ENCODE measurements at regions not wholly inside any gene's neighbourhood (a gene's known extent, or its start where the extent isn't known, plus 50 kb on each side); places are given as distances from the start of the nearest gene placed in this dataset.
"Not testable (repeated sequence)": the region's sequence is repeated elsewhere in the genome, so short reads cannot be mapped to it uniquely, and the experiment has no call there.

- ATAC-seq (no peak), DNase-seq (ENCODE audit: low spot score in 2 of 2) (peak in 1 of 2 donors; percentile 26)
- no peaks in the 10 kb centered on the region for H3K9me3 Mint-ChIP-seq
- no peaks in the 10 kb centered on the region for H3K36me3 Mint-ChIP-seq
- H3K27ac Mint-ChIP-seq = no peak overlapping the region
These were observed 90.0 kb upstream of the HS6ST1 start for GRCh38 chr2:128408349-128409305.

GRCh38 chr2:128409326-128410034 lies 90.8 kb upstream of the HS6ST1 start:
- Mint-ChIP-seq H3K9me3 (no peaks in the 10 kb centered on the region), H3K36me3 (no peaks in the 10 kb centered on the region), H3K27ac (no peak overlapping the region)
- ATAC-seq (no peak), DNase-seq (ENCODE audit: low spot score in 2 of 2) (peak in 1 of 2 donors; percentile 28)

- H3K9me3 Mint-ChIP-seq = no peaks in the 10 kb centered on the region
- H3K36me3 Mint-ChIP-seq = no peaks in the 10 kb centered on the region
- H3K27ac Mint-ChIP-seq = no peak overlapping the region
- peak in 1 of 2 donors; percentile 37 for DNase-seq (ENCODE audit: low spot score in 2 of 2)
- no peak for ATAC-seq
These were observed 91.5 kb upstream of the HS6ST1 start for GRCh38 chr2:128410035-128410757.

- ATAC-seq (no peak), DNase-seq (ENCODE audit: low spot score in 2 of 2) (peak in 1 of 2 donors; percentile 20)
- no peak overlapping the region for H3K27ac Mint-ChIP-seq
- H3K9me3 Mint-ChIP-seq = no peaks in the 10 kb centered on the region
- H3K36me3 Mint-ChIP-seq = no peaks in the 10 kb centered on the region
These were observed 92.1 kb upstream of the HS6ST1 start for GRCh38 chr2:128410758-128411215.

- ATAC-seq (no peak), DNase-seq (ENCODE audit: low spot score in 2 of 2) (peak in 1 of 2 donors; percentile 16)
- Mint-ChIP-seq H3K36me3 (no peaks in the 10 kb centered on the region), H3K27ac (no peak overlapping the region), H3K9me3 (no peaks in the 10 kb centered on the region)
These were observed 92.8 kb upstream of the HS6ST1 start for GRCh38 chr2:128411431-128411830.

- Mint-ChIP-seq H3K9me3 (no peaks in the 10 kb centered on the region), H3K36me3 (no peaks in the 10 kb centered on the region), H3K27ac (peak overlapping the region in 1 of 2 donors; percentile 44)
- ATAC-seq (no peak), DNase-seq (ENCODE audit: low spot score in 2 of 2) (no peak)
These were observed 93.7 kb upstream of the HS6ST1 start for GRCh38 chr2:128412181-128412871.

- DNase-seq (ENCODE audit: low spot score in 2 of 2) (peak in 1 of 2 donors; percentile 47), ATAC-seq (no peak)
- no peaks in the 10 kb centered on the region for H3K36me3 Mint-ChIP-seq
- H3K9me3 Mint-ChIP-seq = no peaks in the 10 kb centered on the region
- H3K27ac Mint-ChIP-seq = no peak overlapping the region
These were observed 94.5 kb upstream of the HS6ST1 start for GRCh38 chr2:128413014-128413717.

GRCh38 chr2:128413718-128414341 lies 95.2 kb upstream of the HS6ST1 start:
- H3K9me3 Mint-ChIP-seq = no peaks in the 10 kb centered on the region
- no peak overlapping the region for H3K27ac Mint-ChIP-seq
- DNase-seq (ENCODE audit: low spot score in 2 of 2) (no peak), ATAC-seq (no peak)
- no peaks in the 10 kb centered on the region for H3K36me3 Mint-ChIP-seq

- ATAC-seq (no peak), DNase-seq (ENCODE audit: low spot score in 2 of 2) (peak in 1 of 2 donors; percentile 49)
- no peak overlapping the region for H3K27ac Mint-ChIP-seq
- no peaks in the 10 kb centered on the region for H3K36me3 Mint-ChIP-seq
- H3K9me3 Mint-ChIP-seq = no peaks in the 10 kb centered on the region
These were observed 95.7 kb upstream of the HS6ST1 start for GRCh38 chr2:128414351-128414750.

GRCh38 chr2:128414946-128415778 lies 96.5 kb upstream of the HS6ST1 start:
- no peak overlapping the region for H3K27ac Mint-ChIP-seq
- no peak for ATAC-seq
- peak in 1 of 2 donors; percentile 21 for DNase-seq (ENCODE audit: low spot score in 2 of 2)
- peaks cover 4% of the 10 kb centered on the region in 2 donors for H3K9me3 Mint-ChIP-seq
- H3K36me3 Mint-ChIP-seq = peaks cover 0 to 7% of the 10 kb centered on the region in 2 donors

GRCh38 chr2:128415779-128416061 lies 97.1 kb upstream of the HS6ST1 start:
- ATAC-seq (no peak), DNase-seq (ENCODE audit: low spot score in 2 of 2) (no peak)
- no peak overlapping the region for H3K27ac Mint-ChIP-seq
- peaks cover 0 to 7% of the 10 kb centered on the region in 2 donors for H3K36me3 Mint-ChIP-seq
- peaks cover 4% of the 10 kb centered on the region in 2 donors for H3K9me3 Mint-ChIP-seq

GRCh38 chr2:128416109-128416785 lies 97.6 kb upstream of the HS6ST1 start:
- peaks cover 4% of the 10 kb centered on the region in 2 donors for H3K9me3 Mint-ChIP-seq
- ATAC-seq = no peak
- H3K36me3 Mint-ChIP-seq = peaks cover 0 to 7% of the 10 kb centered on the region in 2 donors
- peak in 1 of 2 donors; percentile 20 for DNase-seq (ENCODE audit: low spot score in 2 of 2)
- H3K27ac Mint-ChIP-seq = no peak overlapping the region

GRCh38 chr2:128416806-128417205 lies 98.1 kb upstream of the HS6ST1 start:
- peaks cover 4% of the 10 kb centered on the region in 2 donors for H3K9me3 Mint-ChIP-seq
- no peak for ATAC-seq
- no peak overlapping the region for H3K27ac Mint-ChIP-seq
- peak in 1 of 2 donors; percentile 14 for DNase-seq (ENCODE audit: low spot score in 2 of 2)
- peaks cover 0 to 7% of the 10 kb centered on the region in 2 donors for H3K36me3 Mint-ChIP-seq

GRCh38 chr2:128417264-128417663 lies 98.6 kb upstream of the HS6ST1 start:
- not testable (repeated sequence) for H3K27ac Mint-ChIP-seq; DNase-seq (ENCODE audit: low spot score in 2 of 2); ATAC-seq; H3K9me3 Mint-ChIP-seq; H3K36me3 Mint-ChIP-seq

All from activated naive CD4-positive, alpha-beta T cell treated with anti-CD3 and anti-CD28 coated beads, Interleukin-2, amount 50 U/mL, for 72 hours (primary cell).